Fibroblast of pulmonary artery (primary cell): ENCODE measurements at regions not wholly inside any gene's neighbourhood (a gene's known extent, or its start where the extent isn't known, plus 50 kb on each side); places are given as distances from the start of the nearest gene placed in this dataset.
A peak's percentile ranks its signal among the peaks of the same experiment; 100 is the strongest.

ENCODE experiments used
- DNase-seq: peaks from one replicate; pipeline ENCODE4 v3.0.0-alpha.2; 2010; ENCODE audit warnings: low read depth
- H3K4me3 ChIP-seq: replicated peaks from 2 replicates; pipeline ENCODE4 v1.5.1; 2011; ENCODE audit warnings: low read depth, mild to moderate bottlenecking, control low read depth, low read length, moderate library complexity
- CTCF ChIP-seq: IDR thresholded peaks from 2 replicates; pipeline ENCODE4 v1.5.1; 2011; ENCODE audit warnings: mild to moderate bottlenecking, control low read depth, low read length, inconsistent platforms; ENCODE audit errors: missing control alignments

- no peak for TF ChIP-seq CTCF
- peak; percentile 29 for DNase-seq
- H3K4me3 ChIP-seq: no peak overlapping the region
Observed at GRCh38 chr4:20615486-20616260, 84.6 kb upstream of the PACRGL start.

- no peak for DNase-seq
- H3K4me3 ChIP-seq: no peak overlapping the region
- TF ChIP-seq CTCF: no peak
Observed at GRCh38 chr4:20616313-20616712, 83.9 kb upstream of the PACRGL start.

- H3K4me3 ChIP-seq: no peak overlapping the region
- DNase-seq: no peak
- TF ChIP-seq CTCF: no peak
Observed at GRCh38 chr4:20616848-20617247, 83.4 kb upstream of the PACRGL start.

GRCh38 chr4:20617678-20618396 is 82.4 kb upstream of the PACRGL start:
- H3K4me3 ChIP-seq: no peak overlapping the region
- no peak for TF ChIP-seq CTCF
- DNase-seq: no peak

- DNase-seq: no peak
- TF ChIP-seq CTCF: no peak
- H3K4me3 ChIP-seq: no peak overlapping the region
Observed at GRCh38 chr4:20618731-20619130, 81.5 kb upstream of the PACRGL start.

GRCh38 chr4:20621476-20621875 is 78.8 kb upstream of the PACRGL start:
- no peak overlapping the region for H3K4me3 ChIP-seq
- DNase-seq: no peak
- TF ChIP-seq CTCF: no peak
